ENCODE measurements at regions not wholly inside any gene's neighbourhood (a gene's known extent, or its start where the extent isn't known, plus 50 kb on each side); places are given as distances from the start of the nearest gene placed in this dataset.
"Not testable (repeated sequence)": the region's sequence is repeated elsewhere in the genome, so short reads cannot be mapped to it uniquely, and the experiment has no call there.

DNA sequence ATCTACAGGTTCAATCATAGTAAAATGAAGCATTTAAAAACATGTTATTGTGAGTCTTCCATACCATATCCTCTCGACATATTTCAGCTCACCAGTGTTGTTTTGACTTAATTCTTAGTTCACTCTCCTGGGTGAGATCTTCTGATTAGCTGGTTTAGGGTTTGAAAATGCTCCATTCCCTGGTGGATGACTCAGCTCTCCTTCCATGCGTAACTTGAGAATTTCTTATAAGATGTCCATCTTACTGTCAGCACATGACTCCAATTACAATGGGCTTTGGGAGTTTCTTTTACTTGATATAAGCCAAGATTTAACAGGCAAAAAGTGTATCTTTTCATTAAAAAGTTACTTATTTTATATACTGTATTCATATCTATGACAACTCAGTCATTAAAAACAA, 476.5 kb downstream of the BRINP3 start:
- Histone ChIP-seq H3K27ac (ENCODE audit: low read depth, low read length) (no peak overlapping the region), H4K91ac (ENCODE audit: low read depth, low read length) (no peak overlapping the region), H3K79me1 (ENCODE audit: low read length) (no peaks in the 10 kb centered on the region), H2AK5ac (ENCODE audit: low read length) (no peak overlapping the region), H3K4ac (ENCODE audit: low read depth, low read length) (no peak overlapping the region), H3K14ac (ENCODE audit: low read length) (no peak overlapping the region), H2AFZ (ENCODE audit: insufficient read depth, low read length, poor library complexity) (no peak overlapping the region), H3K36me3 (ENCODE audit: control insufficient read depth in 1 of 2, insufficient read depth in 2 of 2, low read length in 2 of 2) (no peaks in the 10 kb centered on the region), H3K18ac (ENCODE audit: low read length) (no peak overlapping the region), H4K8ac (ENCODE audit: low read depth, low read length) (no peak overlapping the region), H2BK120ac (ENCODE audit: insufficient read depth, low read length, poor library complexity) (no peak overlapping the region), H3K79me2 (ENCODE audit: control insufficient read depth, insufficient read depth, low read length, poor library complexity) (no peaks in the 10 kb centered on the region), H2BK5ac (ENCODE audit: low read depth, low read length, poor library complexity) (no peak overlapping the region), H3K23ac (ENCODE audit: low read length) (no peak overlapping the region), H2BK12ac (ENCODE audit: low read length) (no peak overlapping the region), H3K27me3 (ENCODE audit: insufficient read depth, low read length) (no peaks in the 10 kb centered on the region), H3K9me3 (ENCODE audit: insufficient read depth, low read depth, low read length) (no peaks in the 10 kb centered on the region), H4K12ac (ENCODE audit: low read depth, low read length) (no peak overlapping the region), H3K4me3 (ENCODE audit: low read depth, low read length) (no peak overlapping the region), H3K9ac (ENCODE audit: low read length) (no peak overlapping the region), H3K4me2 (ENCODE audit: low read length) (no peak overlapping the region), H3K4me1 (ENCODE audit: control insufficient read depth in 1 of 2, insufficient read depth in 2 of 2, low read length in 2 of 2) (no peaks in the 10 kb centered on the region)
- WGBS (ENCODE audit: extremely low coverage, insufficient coverage, insufficient read length) = no CpG with 5 or more reads among the region's 2 CpGs
- peak in 1 of 2 donors; percentile 7 for DNase-seq

- H3K27ac ChIP-seq (ENCODE audit: low read depth, low read length) = no peak overlapping the region
- no peak overlapping the region for H4K91ac ChIP-seq (ENCODE audit: low read depth, low read length)
- no peaks in the 10 kb centered on the region for H3K36me3 ChIP-seq (ENCODE audit: control insufficient read depth in 1 of 2, insufficient read depth in 2 of 2, low read length in 2 of 2)
- H3K18ac ChIP-seq (ENCODE audit: low read length) = no peak overlapping the region
- no peak overlapping the region for H2BK12ac ChIP-seq (ENCODE audit: low read length)
- no peak for DNase-seq
- no peaks in the 10 kb centered on the region for H3K9me3 ChIP-seq (ENCODE audit: insufficient read depth, low read depth, low read length)
- H3K4ac ChIP-seq (ENCODE audit: low read depth, low read length) = no peak overlapping the region
- no peak overlapping the region for H3K14ac ChIP-seq (ENCODE audit: low read length)
- no peak overlapping the region for H3K4me3 ChIP-seq (ENCODE audit: low read depth, low read length)
- no peak overlapping the region for H2AFZ ChIP-seq (ENCODE audit: insufficient read depth, low read length, poor library complexity)
- no peak overlapping the region for H2BK120ac ChIP-seq (ENCODE audit: insufficient read depth, low read length, poor library complexity)
- no peak overlapping the region for H3K4me2 ChIP-seq (ENCODE audit: low read length)
- H4K12ac ChIP-seq (ENCODE audit: low read depth, low read length) = no peak overlapping the region
- no peak overlapping the region for H2BK5ac ChIP-seq (ENCODE audit: low read depth, low read length, poor library complexity)
- no peaks in the 10 kb centered on the region for H3K4me1 ChIP-seq (ENCODE audit: control insufficient read depth in 1 of 2, insufficient read depth in 2 of 2, low read length in 2 of 2)
- H4K8ac ChIP-seq (ENCODE audit: low read depth, low read length) = no peak overlapping the region
- H2AK5ac ChIP-seq (ENCODE audit: low read length) = no peak overlapping the region
- no peak overlapping the region for H3K9ac ChIP-seq (ENCODE audit: low read length)
- no peaks in the 10 kb centered on the region for H3K79me1 ChIP-seq (ENCODE audit: low read length)
- no peak overlapping the region for H3K23ac ChIP-seq (ENCODE audit: low read length)
- H3K27me3 ChIP-seq (ENCODE audit: insufficient read depth, low read length) = no peaks in the 10 kb centered on the region
- no peaks in the 10 kb centered on the region for H3K79me2 ChIP-seq (ENCODE audit: control insufficient read depth, insufficient read depth, low read length, poor library complexity)
Measured at GRCh38 chr1:190003376-190003775, 474.3 kb downstream of the BRINP3 start.

DNA sequence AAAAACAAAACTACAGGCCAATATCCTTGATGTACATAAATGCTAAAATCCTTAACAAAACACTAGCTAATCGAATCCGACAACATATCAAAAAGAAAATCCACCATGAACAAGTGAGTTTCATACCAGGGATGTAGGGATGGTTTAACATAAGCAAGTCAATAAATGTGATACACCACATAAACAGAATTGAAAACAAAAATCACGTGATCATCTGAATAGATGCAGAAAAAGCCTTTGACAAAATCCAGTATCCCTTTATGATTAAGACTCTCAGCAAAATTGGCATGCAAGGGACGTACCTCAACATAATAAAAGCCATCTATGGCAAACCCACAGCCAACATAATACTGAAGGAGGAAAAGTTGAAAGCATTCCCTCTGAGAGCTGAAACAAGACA, 466.1 kb downstream of the BRINP3 start:
- Histone ChIP-seq H3K9me3 (ENCODE audit: insufficient read depth, low read depth, low read length) (no peaks in the 10 kb centered on the region), H3K23ac (ENCODE audit: low read length) (no peak overlapping the region), H2BK5ac (ENCODE audit: low read depth, low read length, poor library complexity) (no peak overlapping the region), H3K79me1 (ENCODE audit: low read length) (no peaks in the 10 kb centered on the region), H2AFZ (ENCODE audit: insufficient read depth, low read length, poor library complexity) (no peak overlapping the region), H3K4me2 (ENCODE audit: low read length) (no peak overlapping the region), H2BK12ac (ENCODE audit: low read length) (no peak overlapping the region), H3K79me2 (ENCODE audit: control insufficient read depth, insufficient read depth, low read length, poor library complexity) (no peaks in the 10 kb centered on the region), H3K27me3 (ENCODE audit: insufficient read depth, low read length) (no peaks in the 10 kb centered on the region), H2BK120ac (ENCODE audit: insufficient read depth, low read length, poor library complexity) (no peak overlapping the region), H4K91ac (ENCODE audit: low read depth, low read length) (no peak overlapping the region), H4K12ac (ENCODE audit: low read depth, low read length) (no peak overlapping the region), H3K4me3 (ENCODE audit: low read depth, low read length) (no peak overlapping the region), H3K18ac (ENCODE audit: low read length) (no peak overlapping the region), H3K9ac (ENCODE audit: low read length) (no peak overlapping the region), H3K36me3 (ENCODE audit: control insufficient read depth in 1 of 2, insufficient read depth in 2 of 2, low read length in 2 of 2) (no peaks in the 10 kb centered on the region), H3K4ac (ENCODE audit: low read depth, low read length) (no peak overlapping the region), H3K14ac (ENCODE audit: low read length) (no peak overlapping the region), H4K8ac (ENCODE audit: low read depth, low read length) (no peak overlapping the region), H3K4me1 (ENCODE audit: control insufficient read depth in 1 of 2, insufficient read depth in 2 of 2, low read length in 2 of 2) (no peaks in the 10 kb centered on the region), H3K27ac (ENCODE audit: low read depth, low read length) (no peak overlapping the region), H2AK5ac (ENCODE audit: low read length) (no peak overlapping the region)
- WGBS (ENCODE audit: extremely low coverage, insufficient coverage, insufficient read length) = no CpG with 5 or more reads among the region's 4 CpGs
- no peak for DNase-seq

- no CpG with 5 or more reads among the region's 16 CpGs for WGBS (ENCODE audit: extremely low coverage, insufficient coverage, insufficient read length)
- not testable (repeated sequence) for H3K27me3 ChIP-seq (ENCODE audit: insufficient read depth, low read length); H4K12ac ChIP-seq (ENCODE audit: low read depth, low read length); H3K27ac ChIP-seq (ENCODE audit: low read depth, low read length); H4K91ac ChIP-seq (ENCODE audit: low read depth, low read length); H3K36me3 ChIP-seq (ENCODE audit: control insufficient read depth in 1 of 2, insufficient read depth in 2 of 2, low read length in 2 of 2); H3K18ac ChIP-seq (ENCODE audit: low read length); H3K79me2 ChIP-seq (ENCODE audit: control insufficient read depth, insufficient read depth, low read length, poor library complexity); H3K79me1 ChIP-seq (ENCODE audit: low read length); H3K23ac ChIP-seq (ENCODE audit: low read length); DNase-seq; H3K4me3 ChIP-seq (ENCODE audit: low read depth, low read length); H3K4ac ChIP-seq (ENCODE audit: low read depth, low read length); H2BK120ac ChIP-seq (ENCODE audit: insufficient read depth, low read length, poor library complexity); H3K9me3 ChIP-seq (ENCODE audit: insufficient read depth, low read depth, low read length); H3K9ac ChIP-seq (ENCODE audit: low read length); H3K14ac ChIP-seq (ENCODE audit: low read length); H2AFZ ChIP-seq (ENCODE audit: insufficient read depth, low read length, poor library complexity); H3K4me1 ChIP-seq (ENCODE audit: control insufficient read depth in 1 of 2, insufficient read depth in 2 of 2, low read length in 2 of 2); H2AK5ac ChIP-seq (ENCODE audit: low read length); H2BK12ac ChIP-seq (ENCODE audit: low read length); H2BK5ac ChIP-seq (ENCODE audit: low read depth, low read length, poor library complexity); H4K8ac ChIP-seq (ENCODE audit: low read depth, low read length); H3K4me2 ChIP-seq (ENCODE audit: low read length)
Measured at GRCh38 chr1:190019151-190019550, 458.5 kb downstream of the BRINP3 start.

GRCh38 chr1:190019717-190020116, 457.9 kb downstream of the BRINP3 start:
- Histone ChIP-seq H3K4me2 (ENCODE audit: low read length) (no peak overlapping the region), H2BK12ac (ENCODE audit: low read length) (no peak overlapping the region), H3K9me3 (ENCODE audit: insufficient read depth, low read depth, low read length) (no peaks in the 10 kb centered on the region), H2BK5ac (ENCODE audit: low read depth, low read length, poor library complexity) (no peak overlapping the region), H3K9ac (ENCODE audit: low read length) (no peak overlapping the region), H3K27me3 (ENCODE audit: insufficient read depth, low read length) (no peaks in the 10 kb centered on the region), H3K4ac (ENCODE audit: low read depth, low read length) (no peak overlapping the region), H3K4me3 (ENCODE audit: low read depth, low read length) (no peak overlapping the region), H3K36me3 (ENCODE audit: control insufficient read depth in 1 of 2, insufficient read depth in 2 of 2, low read length in 2 of 2) (no peaks in the 10 kb centered on the region), H3K18ac (ENCODE audit: low read length) (no peak overlapping the region), H3K27ac (ENCODE audit: low read depth, low read length) (no peak overlapping the region), H3K79me2 (ENCODE audit: control insufficient read depth, insufficient read depth, low read length, poor library complexity) (no peaks in the 10 kb centered on the region), H4K8ac (ENCODE audit: low read depth, low read length) (no peak overlapping the region), H2BK120ac (ENCODE audit: insufficient read depth, low read length, poor library complexity) (no peak overlapping the region), H2AFZ (ENCODE audit: insufficient read depth, low read length, poor library complexity) (no peak overlapping the region), H4K91ac (ENCODE audit: low read depth, low read length) (no peak overlapping the region), H3K14ac (ENCODE audit: low read length) (no peak overlapping the region), H3K79me1 (ENCODE audit: low read length) (no peaks in the 10 kb centered on the region), H3K23ac (ENCODE audit: low read length) (no peak overlapping the region), H4K12ac (ENCODE audit: low read depth, low read length) (no peak overlapping the region), H3K4me1 (ENCODE audit: control insufficient read depth in 1 of 2, insufficient read depth in 2 of 2, low read length in 2 of 2) (no peaks in the 10 kb centered on the region), H2AK5ac (ENCODE audit: low read length) (no peak overlapping the region)
- peak; percentile 24 to 42 for DNase-seq
- WGBS (ENCODE audit: extremely low coverage, insufficient coverage, insufficient read length) = no CpG with 5 or more reads among the region's 6 CpGs

Data from trophoblast cell (in vitro differentiated cells and primary cell).